ENCODE measurements at regions not wholly inside any gene's neighbourhood (a gene's known extent, or its start where the extent isn't known, plus 50 kb on each side); places are given as distances from the start of the nearest gene placed in this dataset.

GRCh38 chr11:109547356-109548027 lies 125.5 kb downstream of the C11orf87 start:
- Histone ChIP-seq H3K9ac (ENCODE audit: control insufficient read depth, insufficient read depth, low read length) (no peak overlapping the region), H3K9me3 (replicated peaks; ENCODE audit: control insufficient read depth, insufficient read depth, low read length) (no peaks in the 10 kb centered on the region), H2AFZ (ENCODE audit: control insufficient read depth, low read depth, low read length) (no peak overlapping the region), H3K27ac (ENCODE audit: control insufficient read depth, insufficient read depth) (no peak overlapping the region), H3K79me2 (ENCODE audit: control insufficient read depth, insufficient read depth, low read length) (no peaks in the 10 kb centered on the region), H3K4me2 (ENCODE audit: control insufficient read depth, insufficient read depth) (no peak overlapping the region), H3K27me3 (replicated peaks in 1 of 2; ENCODE audit: control insufficient read depth in 2 of 2, insufficient read depth in 2 of 2, low read length in 1 of 2) (no peaks in the 10 kb centered on the region), H3K4me1 (ENCODE audit: control insufficient read depth, insufficient read depth, low read length) (no peaks in the 10 kb centered on the region), H3K4me3 (no peak overlapping the region), H4K20me1 (ENCODE audit: control insufficient read depth, insufficient read depth) (no peaks in the 10 kb centered on the region), H3K36me3 (ENCODE audit: control insufficient read depth in 2 of 2, insufficient read depth in 2 of 2, low read length in 1 of 2) (no peaks in the 10 kb centered on the region)
- intact Hi-C loops (cut with micrococcal nuclease; ENCODE audit: unreplicated experiment) (no loop called here), in situ Hi-C loops (cut with MboI) (no loop called here)
- ChIA-PET RAD21 (ENCODE audit: unreplicated experiment) (no interaction called here), SMC1A (ENCODE audit: uncharacterized antibody, unreplicated experiment) (no interaction called here), CTCF (interaction anchor here (1.5 kb wide), 1 partner anchor 43 kb away, joined by 4 read pairs; no protein-coding TSS in a partner anchor), POLR2A (no interaction called here)
- WGBS (ENCODE audit: insufficient coverage, insufficient replicate concordance, low lambda C conversion rate, missing lambda C conversion rate), result 47% methylated on average over 6 of the region's 6 CpGs
- DNase-seq (ENCODE audit: low read depth, low spot score) (no peak), FAIRE-seq (no peak), ATAC-seq (no peak)
- TF ChIP-seq BMI1 (IDR thresholded peaks at IDR 0.05; ENCODE audit: borderline replicate concordance) (no peak), BRCA1 (IDR thresholded peaks at IDR 0.05; ENCODE audit: low read depth, low read length) (no peak), BHLHE40 (IDR thresholded peaks at IDR 0.05; ENCODE audit: borderline replicate concordance in 1 of 2, low read depth in 2 of 2, low read length in 1 of 2) (no peak)
- BruUV-seq (replicated peaks), result no TSS peak

GRCh38 chr11:109552376-109552775 lies 130.4 kb downstream of the C11orf87 start:
- H3K27me3 ChIP-seq (replicated peaks in 1 of 2; ENCODE audit: control insufficient read depth in 2 of 2, insufficient read depth in 2 of 2, low read length in 1 of 2), result no peaks in the 10 kb centered on the region
- no peaks in the 10 kb centered on the region for H4K20me1 ChIP-seq (ENCODE audit: control insufficient read depth, insufficient read depth)
- no peak overlapping the region for H3K4me3 ChIP-seq
- intact Hi-C loops (cut with micrococcal nuclease; ENCODE audit: unreplicated experiment), result no loop called here
- ChIA-PET SMC1A (ENCODE audit: uncharacterized antibody, unreplicated experiment) (no interaction called here), RAD21 (ENCODE audit: unreplicated experiment) (no interaction called here), CTCF (no interaction called here), POLR2A (no interaction called here)
- H3K4me2 ChIP-seq (ENCODE audit: control insufficient read depth, insufficient read depth), result no peak overlapping the region
- in situ Hi-C loops (cut with MboI), result no loop called here
- H3K27ac ChIP-seq (ENCODE audit: control insufficient read depth, insufficient read depth), result no peak overlapping the region
- H3K4me1 ChIP-seq (ENCODE audit: control insufficient read depth, insufficient read depth, low read length), result no peaks in the 10 kb centered on the region
- H3K79me2 ChIP-seq (ENCODE audit: control insufficient read depth, insufficient read depth, low read length), result no peaks in the 10 kb centered on the region
- DNase-seq (ENCODE audit: low read depth, low spot score) (no peak), ATAC-seq (no peak), FAIRE-seq (no peak)
- WGBS (ENCODE audit: insufficient coverage, insufficient replicate concordance, low lambda C conversion rate, missing lambda C conversion rate), result 74% methylated on average over 3 of the region's 3 CpGs
- TF ChIP-seq SREBF1 (IDR thresholded peaks at IDR 0.05; ENCODE audit: low read length) (no peak), REST (IDR thresholded peaks at IDR 0.05; ENCODE audit: low read depth, low read length) (no peak), SIN3A (IDR thresholded peaks at IDR 0.05; ENCODE audit: low read depth, low read length) (no peak), ZNF384 (IDR thresholded peaks at IDR 0.05; ENCODE audit: borderline replicate concordance, low read depth, low read length) (no peak)
- H2AFZ ChIP-seq (ENCODE audit: control insufficient read depth, low read depth, low read length), result no peak overlapping the region
- H3K36me3 ChIP-seq (ENCODE audit: control insufficient read depth in 2 of 2, insufficient read depth in 2 of 2, low read length in 1 of 2), result no peaks in the 10 kb centered on the region
- no peak overlapping the region for H3K9ac ChIP-seq (ENCODE audit: control insufficient read depth, insufficient read depth, low read length)
- H3K9me3 ChIP-seq (replicated peaks; ENCODE audit: control insufficient read depth, insufficient read depth, low read length), result no peaks in the 10 kb centered on the region
- BruUV-seq (replicated peaks), result no TSS peak
